ENCODE measurements at regions not wholly inside any gene's neighbourhood (a gene's known extent, or its start where the extent isn't known, plus 50 kb on each side); places are given as distances from the start of the nearest gene placed in this dataset.

DNA sequence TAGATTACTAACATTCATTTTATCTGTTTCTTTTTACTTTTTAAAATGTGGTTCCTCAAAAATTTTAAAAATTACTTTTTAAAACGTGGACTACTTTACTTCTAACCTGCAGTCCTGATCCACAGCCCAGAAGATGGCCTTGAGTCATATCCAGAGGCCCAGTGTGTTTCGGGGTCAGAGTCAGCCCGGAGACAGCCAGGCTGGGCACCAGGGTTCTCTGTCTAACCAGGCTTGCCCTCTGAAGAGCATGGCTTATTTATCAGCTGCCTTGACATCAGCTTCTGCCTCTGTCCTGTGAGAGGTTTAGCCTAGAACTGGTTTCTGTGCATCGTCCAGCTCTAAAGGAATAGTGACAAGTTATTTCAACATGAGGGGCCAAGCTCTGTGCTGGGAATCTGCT is 332.0 kb downstream of the FGF9 start:
- no peak for DNase-seq (ENCODE audit: low read depth)
- TF ChIP-seq POLR2A (IDR thresholded peaks at IDR 0.05; ENCODE audit: extremely low read depth, insufficient read length), result no peak
- H3K4me3 ChIP-seq (ENCODE audit: low read depth, low read length), result no peak overlapping the region

- H3K4me3 ChIP-seq (ENCODE audit: low read depth, low read length), result peak overlapping the region; percentile 60
- DNase-seq (ENCODE audit: low read depth), result peak; percentile 96
- TF ChIP-seq CTCF (IDR thresholded peaks at IDR 0.05; ENCODE audit: low read depth, low read length) (no peak), POLR2A (IDR thresholded peaks at IDR 0.05; ENCODE audit: extremely low read depth, insufficient read length) (no peak), MAX (IDR thresholded peaks at IDR 0.05; ENCODE audit: low read depth, low read length) (peak; percentile 94), MYC (IDR thresholded peaks at IDR 0.05; ENCODE audit: low read depth, low read length) (peak; percentile 84)
Observed at GRCh38 chr13:22009500-22009899, 338.6 kb downstream of the FGF9 start.

DNA sequence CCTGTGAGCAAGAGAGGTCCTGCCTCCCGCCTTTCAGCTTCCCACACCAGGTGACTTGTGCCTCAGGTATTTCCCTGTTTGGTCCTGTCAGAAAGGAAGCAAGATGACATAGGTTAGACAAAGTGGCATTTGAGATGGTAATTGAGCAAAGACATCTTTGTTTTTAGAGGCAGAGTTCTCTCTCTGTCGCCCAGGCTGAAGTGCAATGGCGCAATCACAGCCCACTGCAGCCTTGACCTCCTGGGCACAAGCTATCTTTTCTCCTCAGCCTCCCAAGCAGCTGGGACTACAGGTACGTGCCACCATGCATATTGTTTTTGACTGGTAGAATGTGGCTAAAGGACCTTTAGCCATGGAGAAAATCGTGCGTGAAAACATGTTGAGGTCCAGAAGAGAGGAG is 339.1 kb downstream of the FGF9 start:
- peak overlapping the region; percentile 60 for H3K4me3 ChIP-seq (ENCODE audit: low read depth, low read length)
- DNase-seq (ENCODE audit: low read depth), result peak; percentile 58
- no peak for TF ChIP-seq CTCF (IDR thresholded peaks at IDR 0.05; ENCODE audit: low read depth, low read length)
- peak; percentile 24; the same call in 1 of the 2 replicates for TF ChIP-seq MYC (IDR thresholded peaks at IDR 0.05; ENCODE audit: low read depth, low read length)
- no peak for TF ChIP-seq POLR2A (IDR thresholded peaks at IDR 0.05; ENCODE audit: extremely low read depth, insufficient read length)
- no peak for TF ChIP-seq MAX (IDR thresholded peaks at IDR 0.05; ENCODE audit: low read depth, low read length)

DNA sequence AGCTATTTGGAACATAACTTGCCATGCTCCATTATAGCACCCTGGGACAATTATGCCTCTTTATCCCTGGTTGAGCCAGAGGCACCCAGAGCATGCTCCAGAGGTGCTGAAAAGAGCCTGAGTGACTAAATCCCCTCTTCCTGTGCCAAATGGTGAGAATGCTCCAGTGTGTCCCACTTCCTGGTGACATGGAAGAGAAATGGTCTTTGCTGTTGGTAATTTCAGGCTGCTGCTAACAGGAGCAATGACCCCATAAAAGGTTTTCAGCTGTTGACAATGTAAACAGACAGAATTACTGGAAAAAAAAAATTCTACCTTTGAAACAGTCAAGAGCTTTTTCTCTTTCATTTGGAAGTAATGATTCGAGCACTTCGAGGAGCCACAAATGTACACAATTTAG is 341.8 kb downstream of the FGF9 start:
- H3K4me3 ChIP-seq (ENCODE audit: low read depth, low read length), result no peak overlapping the region
- no peak for DNase-seq (ENCODE audit: low read depth)
- TF ChIP-seq POLR2A (IDR thresholded peaks at IDR 0.05; ENCODE audit: extremely low read depth, insufficient read length), result no peak
- no peak for TF ChIP-seq MYC (IDR thresholded peaks at IDR 0.05; ENCODE audit: low read depth, low read length)
- no peak for TF ChIP-seq CTCF (IDR thresholded peaks at IDR 0.05; ENCODE audit: low read depth, low read length)
- TF ChIP-seq MAX (IDR thresholded peaks at IDR 0.05; ENCODE audit: low read depth, low read length), result no peak

DNA sequence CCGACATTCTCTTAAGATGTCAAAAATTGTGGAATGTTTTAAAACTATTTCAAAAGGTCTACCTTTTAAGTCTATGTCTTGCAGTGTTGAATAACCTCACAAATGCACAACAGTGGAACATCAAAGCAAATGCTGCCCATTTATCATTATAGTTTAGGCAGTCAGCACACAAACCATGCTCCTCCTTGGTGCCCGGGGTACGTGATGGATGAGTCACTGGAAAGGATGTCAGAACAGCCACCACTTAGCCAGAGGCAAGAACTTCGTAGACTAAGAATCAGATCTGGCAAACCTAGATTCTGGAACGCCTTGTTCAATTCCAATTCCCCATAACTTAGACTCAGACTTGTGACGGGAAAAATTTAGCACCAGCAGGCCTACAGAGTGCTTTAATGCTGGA is 343.6 kb downstream of the FGF9 start:
- no peak for DNase-seq (ENCODE audit: low read depth)
- H3K4me3 ChIP-seq (ENCODE audit: low read depth, low read length), result no peak overlapping the region
- TF ChIP-seq POLR2A (IDR thresholded peaks at IDR 0.05; ENCODE audit: extremely low read depth, insufficient read length), result no peak

- TF ChIP-seq MAX (IDR thresholded peaks at IDR 0.05; ENCODE audit: low read depth, low read length), result peak; percentile 58
- peak; percentile 60; the same call in 1 of the 2 replicates for TF ChIP-seq MYC (IDR thresholded peaks at IDR 0.05; ENCODE audit: low read depth, low read length)
- no peak for TF ChIP-seq CTCF (IDR thresholded peaks at IDR 0.05; ENCODE audit: low read depth, low read length)
- DNase-seq (ENCODE audit: low read depth), result peak; percentile 84
- H3K4me3 ChIP-seq (ENCODE audit: low read depth, low read length), result peak overlapping the region; percentile 17
Observed at GRCh38 chr13:22017226-22017625, 346.4 kb downstream of the FGF9 start.

DNA sequence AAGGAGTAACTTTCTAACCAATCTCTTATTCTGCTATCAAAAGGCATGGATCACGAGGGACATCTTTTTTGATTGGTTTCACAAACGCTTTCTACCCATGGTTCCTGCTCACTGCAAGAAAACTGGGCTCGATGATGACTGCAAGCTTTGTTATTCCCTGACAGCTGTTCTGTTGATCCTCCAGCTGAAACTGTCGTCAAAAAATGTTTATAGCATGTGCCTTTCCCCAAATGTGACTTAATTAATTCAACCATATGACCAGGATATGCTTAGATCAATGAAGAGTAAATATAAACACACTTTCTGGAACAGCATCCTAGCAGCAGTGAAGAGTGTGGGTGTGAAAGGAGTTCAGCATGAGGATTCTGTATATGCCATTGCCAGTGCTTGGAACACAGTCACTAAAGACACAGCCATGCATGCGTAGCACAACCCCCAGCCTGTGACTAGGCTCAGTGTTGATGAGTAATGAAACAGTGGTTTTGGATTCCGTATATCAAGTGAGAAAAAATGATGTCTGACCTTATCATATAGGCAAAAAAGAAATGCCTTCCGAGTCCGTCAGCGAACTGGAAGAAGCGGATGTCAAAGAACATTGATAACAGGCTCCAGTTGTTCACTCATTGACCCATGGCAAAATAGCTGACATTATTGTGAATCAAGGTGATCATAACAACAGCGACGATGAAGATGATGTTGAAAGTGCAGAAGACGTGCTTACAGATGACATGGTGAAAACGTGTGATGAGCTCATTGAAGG is 347.4 kb downstream of the FGF9 start:
- no peak overlapping the region for H3K4me3 ChIP-seq (ENCODE audit: low read depth, low read length)
- no peak for TF ChIP-seq MAX (IDR thresholded peaks at IDR 0.05; ENCODE audit: low read depth, low read length)
- TF ChIP-seq CTCF (IDR thresholded peaks at IDR 0.05; ENCODE audit: low read depth, low read length), result no peak
- TF ChIP-seq POLR2A (IDR thresholded peaks at IDR 0.05; ENCODE audit: extremely low read depth, insufficient read length), result no peak
- no peak for TF ChIP-seq MYC (IDR thresholded peaks at IDR 0.05; ENCODE audit: low read depth, low read length)

More for the DNA sequence above, 347.4 kb downstream of the FGF9 start:
- no peak for DNase-seq (ENCODE audit: low read depth)
